CD8-positive, alpha-beta memory T cell (primary cell): ENCODE measurements at regions not wholly inside any gene's neighbourhood (a gene's known extent, or its start where the extent isn't known, plus 50 kb on each side); places are given as distances from the start of the nearest gene placed in this dataset.

ENCODE experiments used
- CTCF ChIA-PET: fragments of 350-600 bp; sonication (Branson Sonifier 250); formaldehyde crosslinking; loops from one replicate; lab custom pipeline; 2021; ENCODE audit warnings: antibody characterized with exemption; lab: Charles Lee
- POLR2A ChIA-PET: fragments of 350-600 bp; sonication (Branson Sonifier 250); formaldehyde crosslinking; loops from one replicate; lab custom pipeline; 2021; ENCODE audit warnings: antibody characterized with exemption; lab: Charles Lee
- DNase-seq, 5 donors: peaks; one replicate each; pipeline versions ENCODE4 v3.0.0 to v3.0.0-alpha.2; 2020 to 2022; ENCODE audit warnings: mixed read lengths in 1 of 5
- H3K27ac ChIP-seq: one replicate; pipeline ENCODE4 v1.7.0; 2013; ENCODE audit warnings: low read depth, mild to moderate bottlenecking, low read length, moderate library complexity
- H3K27me3 ChIP-seq: 2 replicates; pipeline ENCODE4 v1.7.0; 2013; ENCODE audit warnings: low read length, mild to moderate bottlenecking; ENCODE audit not compliant: insufficient read depth, poor library complexity, severe bottlenecking
- H3K36me3 ChIP-seq: 2 replicates; pipeline ENCODE4 v1.7.0; 2013; ENCODE audit warnings: mild to moderate bottlenecking, low read length, moderate library complexity; ENCODE audit not compliant: insufficient read depth
- H3K4me1 ChIP-seq: 2 replicates; pipeline ENCODE4 v1.7.0; 2013; ENCODE audit warnings: mild to moderate bottlenecking, low read length, moderate library complexity; ENCODE audit not compliant: insufficient read depth
- H3K4me3 ChIP-seq: 2 replicates; pipeline ENCODE4 v1.7.0; 2013; ENCODE audit warnings: mild to moderate bottlenecking, low read length
- H3K9me3 ChIP-seq: 2 replicates; pipeline ENCODE4 v1.7.0; 2013; ENCODE audit warnings: mild to moderate bottlenecking, low read length
- H3K27ac Mint-ChIP-seq, 8 donors: one replicate each; pipeline ENCODE4 v1.8.0; 2020 to 2021; ENCODE audit warnings: mixed read lengths in 8 of 8, mild to moderate bottlenecking in 6 of 8, inconsistent platforms in 3 of 8, moderate library complexity in 3 of 8
- H3K27me3 Mint-ChIP-seq, 2 donors: one replicate each; pipeline ENCODE4 v1.8.0; 2020 to 2021; ENCODE audit warnings: mixed read lengths in 2 of 2, mild to moderate bottlenecking in 1 of 2, moderate library complexity in 1 of 2
- H3K36me3 Mint-ChIP-seq, 3 donors: one replicate each; pipeline ENCODE4 v1.8.0; 2020 to 2021; ENCODE audit warnings: mixed read lengths in 3 of 3, inconsistent platforms in 1 of 3, mild to moderate bottlenecking in 1 of 3
- H3K4me1 Mint-ChIP-seq, 3 donors: one replicate each; pipeline ENCODE4 v1.8.0; 2020 to 2021; ENCODE audit warnings: mixed read lengths in 3 of 3, inconsistent platforms in 1 of 3, mild to moderate bottlenecking in 1 of 3
- H3K4me3 Mint-ChIP-seq, 7 donors: one replicate each; pipeline ENCODE4 v1.8.0; 2020 to 2021; ENCODE audit warnings: mixed read lengths in 7 of 7, mild to moderate bottlenecking in 6 of 7, moderate library complexity in 4 of 7, inconsistent platforms in 2 of 7
- H3K9me3 Mint-ChIP-seq, 5 donors: one replicate each; pipeline ENCODE4 v1.8.0; 2020 to 2022; ENCODE audit warnings: mixed read lengths in 5 of 5, mild to moderate bottlenecking in 3 of 5, moderate library complexity in 2 of 5, inconsistent platforms in 1 of 5

GRCh38 chr16:89027281-89027680 is 50.3 kb upstream of the CBFA2T3 start:
- DNase-seq = no peak
- ChIA-PET CTCF (no interaction called here), POLR2A (no interaction called here)
- no peaks in the 10 kb centered on the region for H3K27me3 ChIP-seq
- H3K27ac ChIP-seq = no peak overlapping the region
- H3K4me1 Mint-ChIP-seq = peaks cover 22 to 45% (median 30%) of the 10 kb centered on the region in 3 donors
- H3K9me3 Mint-ChIP-seq = peaks cover 10 to 19% (median 14%) of the 10 kb centered on the region in 5 donors
- H3K27ac Mint-ChIP-seq = peak overlapping the region in 1 of 8 donors; percentile 23
- peaks cover 0 to 20% (median 0%) of the 10 kb centered on the region in 3 donors for H3K36me3 Mint-ChIP-seq
- H3K9me3 ChIP-seq = no peaks in the 10 kb centered on the region
- no peak overlapping the region for H3K4me3 ChIP-seq
- H3K36me3 ChIP-seq = no peaks in the 10 kb centered on the region
- H3K27me3 Mint-ChIP-seq = peaks cover 3 to 4% of the 10 kb centered on the region in 2 donors
- H3K4me1 ChIP-seq = peaks cover 16% of the 10 kb centered on the region
- no peak overlapping the region for H3K4me3 Mint-ChIP-seq

- Histone ChIP-seq H3K27ac (no peak overlapping the region), H3K4me1 (peaks cover 29% of the 10 kb centered on the region), H3K27me3 (no peaks in the 10 kb centered on the region), H3K36me3 (no peaks in the 10 kb centered on the region), H3K4me3 (peak overlapping the region; percentile 35), H3K9me3 (no peaks in the 10 kb centered on the region)
- CTCF ChIA-PET = no interaction called here
- peak; percentile 19 to 74 (median 63) for DNase-seq
- peaks cover 0 to 6% (median 3%) of the 10 kb centered on the region in 5 donors for H3K9me3 Mint-ChIP-seq
- peaks cover 0 to 6% (median 0%) of the 10 kb centered on the region in 3 donors for H3K36me3 Mint-ChIP-seq
- POLR2A ChIA-PET = no interaction called here
- H3K27ac Mint-ChIP-seq = peak overlapping the region; percentile 4 to 92 (median 76)
- peak overlapping the region; percentile 1 to 79 (median 65) for H3K4me3 Mint-ChIP-seq
- peaks cover 18 to 33% (median 31%) of the 10 kb centered on the region in 3 donors for H3K4me1 Mint-ChIP-seq
- no peaks in the 10 kb centered on the region for H3K27me3 Mint-ChIP-seq
Measured at GRCh38 chr16:89031715-89032659, 55.0 kb upstream of the CBFA2T3 start.

- H3K4me3 Mint-ChIP-seq = no peak overlapping the region
- peak overlapping the region in 2 of 8 donors; percentile 35 to 47 for H3K27ac Mint-ChIP-seq
- peaks cover 0 to 1% (median 0%) of the 10 kb centered on the region in 5 donors for H3K9me3 Mint-ChIP-seq
- no peaks in the 10 kb centered on the region for H3K36me3 Mint-ChIP-seq
- ChIA-PET POLR2A (no interaction called here), CTCF (no interaction called here)
- no peaks in the 10 kb centered on the region for H3K36me3 ChIP-seq
- DNase-seq = peak in 1 of 5 donors; percentile 23
- H3K4me3 ChIP-seq = no peak overlapping the region
- H3K4me1 Mint-ChIP-seq = peaks cover 16 to 33% (median 25%) of the 10 kb centered on the region in 3 donors
- no peak overlapping the region for H3K27ac ChIP-seq
- peaks cover 29% of the 10 kb centered on the region for H3K4me1 ChIP-seq
- no peaks in the 10 kb centered on the region for H3K27me3 ChIP-seq
- H3K27me3 Mint-ChIP-seq = peaks cover 2 to 9% of the 10 kb centered on the region in 2 donors
- H3K9me3 ChIP-seq = no peaks in the 10 kb centered on the region
Measured at GRCh38 chr16:89033304-89033703, 56.3 kb upstream of the CBFA2T3 start.

- peak overlapping the region in 1 of 8 donors; percentile 37 for H3K27ac Mint-ChIP-seq
- Histone ChIP-seq H3K4me3 (no peak overlapping the region), H3K4me1 (peaks cover 29% of the 10 kb centered on the region), H3K27me3 (no peaks in the 10 kb centered on the region), H3K36me3 (no peaks in the 10 kb centered on the region), H3K9me3 (no peaks in the 10 kb centered on the region), H3K27ac (no peak overlapping the region)
- H3K4me1 Mint-ChIP-seq = peaks cover 16 to 33% (median 25%) of the 10 kb centered on the region in 3 donors
- peaks cover 0 to 1% (median 0%) of the 10 kb centered on the region in 5 donors for H3K9me3 Mint-ChIP-seq
- H3K27me3 Mint-ChIP-seq = peaks cover 2 to 12% of the 10 kb centered on the region in 2 donors
- ChIA-PET CTCF (no interaction called here), POLR2A (no interaction called here)
- peak in 1 of 5 donors; percentile 34 for DNase-seq
- no peaks in the 10 kb centered on the region for H3K36me3 Mint-ChIP-seq
- peak overlapping the region in 1 of 7 donors; percentile 82 for H3K4me3 Mint-ChIP-seq
Measured at GRCh38 chr16:89033796-89034572, 57.0 kb upstream of the CBFA2T3 start.

GRCh38 chr16:89034573-89034961 is 57.6 kb upstream of the CBFA2T3 start:
- CTCF ChIA-PET = no interaction called here
- POLR2A ChIA-PET = no interaction called here
- H3K27ac Mint-ChIP-seq = no peak overlapping the region

GRCh38 chr16:89034971-89035668 is 58.1 kb upstream of the CBFA2T3 start:
- H3K27me3 ChIP-seq = no peaks in the 10 kb centered on the region
- H3K27ac ChIP-seq = no peak overlapping the region
- H3K36me3 ChIP-seq = no peaks in the 10 kb centered on the region
- POLR2A ChIA-PET = no interaction called here
- H3K4me3 Mint-ChIP-seq = no peak overlapping the region
- H3K27me3 Mint-ChIP-seq = peaks cover 2 to 12% of the 10 kb centered on the region in 2 donors
- peaks cover 29% of the 10 kb centered on the region for H3K4me1 ChIP-seq
- CTCF ChIA-PET = no interaction called here
- no peaks in the 10 kb centered on the region for H3K9me3 ChIP-seq
- no peak overlapping the region for H3K4me3 ChIP-seq
- H3K4me1 Mint-ChIP-seq = peaks cover 16 to 33% (median 25%) of the 10 kb centered on the region in 3 donors
- H3K27ac Mint-ChIP-seq = peak overlapping the region in 2 of 8 donors; percentile 23 to 77
- H3K36me3 Mint-ChIP-seq = no peaks in the 10 kb centered on the region
- DNase-seq = peak in 1 of 5 donors; percentile 17
- peaks cover 0 to 1% (median 0%) of the 10 kb centered on the region in 5 donors for H3K9me3 Mint-ChIP-seq

More at GRCh38 chr16:89034573-89034961, 57.6 kb upstream of the CBFA2T3 start:
- Mint-ChIP-seq H3K4me1 (peaks cover 16 to 33% (median 25%) of the 10 kb centered on the region in 3 donors), H3K9me3 (peaks cover 0 to 1% (median 0%) of the 10 kb centered on the region in 5 donors), H3K27me3 (peaks cover 2 to 12% of the 10 kb centered on the region in 2 donors), H3K4me3 (no peak overlapping the region), H3K36me3 (no peaks in the 10 kb centered on the region)
- Histone ChIP-seq H3K27ac (no peak overlapping the region), H3K4me3 (no peak overlapping the region), H3K36me3 (no peaks in the 10 kb centered on the region), H3K9me3 (no peaks in the 10 kb centered on the region), H3K27me3 (no peaks in the 10 kb centered on the region), H3K4me1 (peaks cover 29% of the 10 kb centered on the region)
- peak in 1 of 5 donors; percentile 40 for DNase-seq

GRCh38 chr16:89035669-89036570 is 57.7 kb upstream of the ACSF3 start:
- CTCF ChIA-PET = no interaction called here
- H3K9me3 ChIP-seq = no peaks in the 10 kb centered on the region
- no peaks in the 10 kb centered on the region for H3K27me3 ChIP-seq
- Mint-ChIP-seq H3K4me3 (no peak overlapping the region), H3K9me3 (peaks cover 0 to 1% (median 0%) of the 10 kb centered on the region in 5 donors), H3K27me3 (peaks cover 2 to 12% of the 10 kb centered on the region in 2 donors), H3K27ac (peak overlapping the region in 1 of 8 donors; percentile 77), H3K36me3 (no peaks in the 10 kb centered on the region), H3K4me1 (peaks cover 15 to 33% (median 25%) of the 10 kb centered on the region in 3 donors)
- H3K4me1 ChIP-seq = peaks cover 29% of the 10 kb centered on the region
- H3K36me3 ChIP-seq = no peaks in the 10 kb centered on the region
- peak in 1 of 5 donors; percentile 33 for DNase-seq
- POLR2A ChIA-PET = no interaction called here
- no peak overlapping the region for H3K27ac ChIP-seq
- no peak overlapping the region for H3K4me3 ChIP-seq
